KMS-11 (cell line): ENCODE measurements at regions not wholly inside any gene's neighbourhood (a gene's known extent, or its start where the extent isn't known, plus 50 kb on each side); places are given as distances from the start of the nearest gene placed in this dataset.

Experiments
- H2AFZ ChIP-seq: fragments of 200-600 bp; sonication (generic); 2 replicates; pipeline ENCODE4 v1.6.1; 2016; ENCODE audit warnings: antibody characterized with exemption, mixed run types, low read depth
- H3K27ac ChIP-seq: fragments of 200-600 bp; sonication (generic); 2 replicates; pipeline ENCODE4 v1.6.1; 2016; ENCODE audit warnings: mild to moderate bottlenecking, mixed run types
- H3K27me3 ChIP-seq: fragments of 200-600 bp; sonication (generic); 2 replicates; pipeline ENCODE4 v1.6.1; 2017; ENCODE audit warnings: mild to moderate bottlenecking, low read depth, mixed run types, moderate library complexity; ENCODE audit not compliant: insufficient read depth
- H3K36me3 ChIP-seq: fragments of 200-600 bp; sonication (generic); 2 replicates; pipeline ENCODE4 v1.6.1; 2017; ENCODE audit warnings: mild to moderate bottlenecking, mixed run types; ENCODE audit not compliant: insufficient read depth
- H3K4me1 ChIP-seq: fragments of 200-600 bp; sonication (generic); 2 replicates; pipeline ENCODE4 v1.6.1; 2016; ENCODE audit warnings: mild to moderate bottlenecking, low read depth, mixed run types; ENCODE audit not compliant: poor library complexity, severe bottlenecking
- H3K4me2 ChIP-seq: fragments of 200-600 bp; sonication (generic); 2 replicates; pipeline ENCODE4 v1.7.0; 2016; ENCODE audit warnings: mild to moderate bottlenecking, mixed run types
- H3K4me3 ChIP-seq: fragments of 200-600 bp; sonication (generic); IDR thresholded peaks from 2 replicates; pipeline ENCODE4 v1.6.1; 2017; ENCODE audit warnings: low read depth, low read length, mixed read lengths; ENCODE audit not compliant: insufficient read depth
- H3K79me2 ChIP-seq: fragments of 200-600 bp; sonication (generic); 2 replicates; pipeline ENCODE4 v1.6.1; 2016; ENCODE audit warnings: low read depth, mixed run types; ENCODE audit not compliant: insufficient read depth
- H3K9ac ChIP-seq: fragments of 200-600 bp; sonication (generic); 2 replicates; pipeline ENCODE4 v1.6.1; 2016; ENCODE audit warnings: mild to moderate bottlenecking, mixed run types
- H4K20me1 ChIP-seq: fragments of 200-600 bp; sonication (generic); 2 replicates; pipeline ENCODE4 v1.6.1; 2016; ENCODE audit warnings: mild to moderate bottlenecking, mixed run types; ENCODE audit not compliant: insufficient read depth
- CTCF ChIP-seq: fragments of 200-600 bp; sonication (generic); conservative IDR thresholded peaks from 2 replicates; pipeline ENCODE4 v1.6.1; 2017; ENCODE audit warnings: low read depth, mild to moderate bottlenecking, antibody characterized with exemption, low read length, moderate library complexity, mixed read lengths

DNA sequence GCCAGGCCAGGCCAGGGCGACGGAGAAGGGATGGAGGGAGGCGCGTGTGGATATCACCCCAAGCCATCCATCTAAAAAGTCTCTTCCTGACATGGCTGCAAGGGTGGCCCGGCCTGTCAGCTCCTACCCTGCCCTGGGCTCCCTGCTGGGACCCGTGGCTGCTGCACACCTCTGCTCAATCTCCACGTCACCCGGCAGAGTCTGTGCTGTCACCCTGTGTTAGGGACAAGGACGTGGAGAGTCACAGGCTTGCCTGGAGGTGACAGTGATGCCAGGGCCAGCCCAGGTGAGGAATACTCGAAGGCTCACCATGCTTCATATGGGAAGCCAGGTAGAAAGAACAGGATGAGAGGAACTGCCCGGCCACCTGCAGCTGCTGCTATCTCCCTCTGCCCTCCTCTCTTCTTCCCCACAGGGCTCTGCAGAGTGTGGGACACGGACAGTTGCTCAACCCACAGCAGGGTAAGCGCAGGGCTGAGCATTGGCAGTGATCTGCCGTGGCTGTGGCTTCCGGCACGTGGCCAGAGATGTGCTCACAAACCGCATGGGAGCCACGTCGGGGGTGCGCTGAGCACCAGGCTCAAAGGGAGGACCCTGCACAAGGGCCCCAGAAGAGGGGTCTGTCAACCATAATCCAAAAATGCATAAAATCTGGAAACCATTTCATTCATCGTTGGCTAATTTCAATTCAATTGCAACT lies 214.3 kb downstream of the DLL1 start:
- no peak overlapping the region for H3K9ac ChIP-seq
- H3K27me3 ChIP-seq, result no peaks in the 10 kb centered on the region
- no peak for TF ChIP-seq CTCF
- H3K36me3 ChIP-seq, result no peaks in the 10 kb centered on the region
- H4K20me1 ChIP-seq, result no peaks in the 10 kb centered on the region
- no peak overlapping the region for H3K27ac ChIP-seq
- H3K4me1 ChIP-seq, result no peaks in the 10 kb centered on the region
- no peak overlapping the region for H3K4me2 ChIP-seq
- H3K79me2 ChIP-seq, result no peaks in the 10 kb centered on the region
- no peak overlapping the region for H2AFZ ChIP-seq
- no peak overlapping the region for H3K4me3 ChIP-seq

- H3K4me2 ChIP-seq, result no peak overlapping the region
- H3K27ac ChIP-seq, result no peak overlapping the region
- H3K4me1 ChIP-seq, result no peaks in the 10 kb centered on the region
- no peaks in the 10 kb centered on the region for H3K79me2 ChIP-seq
- no peaks in the 10 kb centered on the region for H3K36me3 ChIP-seq
- no peak overlapping the region for H3K9ac ChIP-seq
- H3K27me3 ChIP-seq, result no peaks in the 10 kb centered on the region
- TF ChIP-seq CTCF, result no peak
- H3K4me3 ChIP-seq, result no peak overlapping the region
- H2AFZ ChIP-seq, result no peak overlapping the region
- H4K20me1 ChIP-seq, result no peaks in the 10 kb centered on the region
Measured at GRCh38 chr6:170075659-170076223, 215.1 kb downstream of the DLL1 start.

- Histone ChIP-seq H3K27ac (no peak overlapping the region), H3K4me3 (no peak overlapping the region), H3K79me2 (no peaks in the 10 kb centered on the region), H3K9ac (no peak overlapping the region), H3K27me3 (no peaks in the 10 kb centered on the region), H2AFZ (no peak overlapping the region), H3K4me1 (no peaks in the 10 kb centered on the region), H3K4me2 (no peak overlapping the region), H4K20me1 (no peaks in the 10 kb centered on the region), H3K36me3 (no peaks in the 10 kb centered on the region)
- no peak for TF ChIP-seq CTCF
Measured at GRCh38 chr6:170074907-170075306, 216.0 kb downstream of the DLL1 start.

- H3K79me2 ChIP-seq, result no peaks in the 10 kb centered on the region
- TF ChIP-seq CTCF, result no peak
- H4K20me1 ChIP-seq, result no peaks in the 10 kb centered on the region
- H3K4me2 ChIP-seq, result no peak overlapping the region
- no peaks in the 10 kb centered on the region for H3K4me1 ChIP-seq
- H3K27ac ChIP-seq, result no peak overlapping the region
- no peak overlapping the region for H3K9ac ChIP-seq
- no peaks in the 10 kb centered on the region for H3K27me3 ChIP-seq
- no peak overlapping the region for H3K4me3 ChIP-seq
- no peaks in the 10 kb centered on the region for H3K36me3 ChIP-seq
- H2AFZ ChIP-seq, result no peak overlapping the region
Measured at GRCh38 chr6:170074435-170074834, 216.4 kb downstream of the DLL1 start.
